ENCODE measurements at regions not wholly inside any gene's neighbourhood (a gene's known extent, or its start where the extent isn't known, plus 50 kb on each side); places are given as distances from the start of the nearest gene placed in this dataset.
"Not testable (repeated sequence)": the region's sequence is repeated elsewhere in the genome, so short reads cannot be mapped to it uniquely, and the experiment has no call there.

DNA sequence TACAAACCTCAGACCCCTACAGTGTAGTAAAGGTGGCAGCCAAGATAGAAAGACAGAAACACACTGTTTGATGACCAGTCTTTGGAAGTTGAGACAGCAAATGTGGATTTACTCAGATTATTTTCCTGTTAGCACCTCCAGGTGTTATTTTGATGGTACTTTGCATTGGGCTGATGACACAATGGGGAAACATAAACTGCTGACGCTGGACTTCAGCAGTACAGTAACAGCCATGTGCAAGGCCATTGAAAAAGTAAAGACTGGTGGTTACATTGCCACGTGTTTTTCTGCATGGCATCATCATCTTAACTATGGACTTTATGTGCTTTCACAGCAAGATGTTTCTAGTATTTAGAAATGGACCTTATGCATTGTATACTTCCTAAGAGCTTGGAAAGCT lies 105.3 kb downstream of the POTEM start:
- TF ChIP-seq, protein P1, sequence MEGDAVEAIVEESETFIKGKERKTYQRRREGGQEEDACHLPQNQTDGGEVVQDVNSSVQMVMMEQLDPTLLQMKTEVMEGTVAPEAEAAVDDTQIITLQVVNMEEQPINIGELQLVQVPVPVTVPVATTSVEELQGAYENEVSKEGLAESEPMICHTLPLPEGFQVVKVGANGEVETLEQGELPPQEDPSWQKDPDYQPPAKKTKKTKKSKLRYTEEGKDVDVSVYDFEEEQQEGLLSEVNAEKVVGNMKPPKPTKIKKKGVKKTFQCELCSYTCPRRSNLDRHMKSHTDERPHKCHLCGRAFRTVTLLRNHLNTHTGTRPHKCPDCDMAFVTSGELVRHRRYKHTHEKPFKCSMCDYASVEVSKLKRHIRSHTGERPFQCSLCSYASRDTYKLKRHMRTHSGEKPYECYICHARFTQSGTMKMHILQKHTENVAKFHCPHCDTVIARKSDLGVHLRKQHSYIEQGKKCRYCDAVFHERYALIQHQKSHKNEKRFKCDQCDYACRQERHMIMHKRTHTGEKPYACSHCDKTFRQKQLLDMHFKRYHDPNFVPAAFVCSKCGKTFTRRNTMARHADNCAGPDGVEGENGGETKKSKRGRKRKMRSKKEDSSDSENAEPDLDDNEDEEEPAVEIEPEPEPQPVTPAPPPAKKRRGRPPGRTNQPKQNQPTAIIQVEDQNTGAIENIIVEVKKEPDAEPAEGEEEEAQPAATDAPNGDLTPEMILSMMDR (IDR thresholded peaks at IDR 0.05) = not testable (repeated sequence)
- TF ChIP-seq POLR2A (IDR thresholded peaks at IDR 0.05) = not testable (repeated sequence)

Data from tibial nerve (tissue), 3 donors.